Activated B cell treated with CpG ODN at 0.5 μM for 24 hours (primary cell): ENCODE measurements at regions not wholly inside any gene's neighbourhood (a gene's known extent, or its start where the extent isn't known, plus 50 kb on each side); places are given as distances from the start of the nearest gene placed in this dataset.

ENCODE experiments used
- ATAC-seq: fragments of 200-7000 bp; cut with Tn5 transposase; one replicate; pipeline ENCODE4 v1.10.0; 2021; ENCODE audit warnings: low read depth, mild to moderate bottlenecking, moderate library complexity
- CTCF ChIA-PET: fragments of 350-600 bp; sonication (Branson Sonifier 250); formaldehyde crosslinking; loops from one replicate; lab custom pipeline; 2021; ENCODE audit warnings: antibody characterized with exemption; lab: Charles Lee
- POLR2A ChIA-PET: fragments of 350-600 bp; sonication (Branson Sonifier 250); formaldehyde crosslinking; loops from one replicate; lab custom pipeline; 2021; ENCODE audit warnings: antibody characterized with exemption; lab: Charles Lee
- DNase-seq: peaks from one replicate; pipeline ENCODE4 v3.0.0; 2022
- H3K27ac Mint-ChIP-seq: one replicate; pipeline ENCODE4 v1.8.0; 2020; ENCODE audit warnings: mixed read lengths
- H3K27me3 Mint-ChIP-seq: one replicate; pipeline ENCODE4 v1.8.0; 2021; ENCODE audit warnings: mixed read lengths
- H3K36me3 Mint-ChIP-seq: one replicate; pipeline ENCODE4 v1.8.0; 2021; ENCODE audit warnings: low read depth, mixed read lengths
- H3K4me1 Mint-ChIP-seq: one replicate; pipeline ENCODE4 v1.8.0; 2021; ENCODE audit warnings: mixed read lengths
- H3K4me3 Mint-ChIP-seq: one replicate; pipeline ENCODE4 v1.8.0; 2020; ENCODE audit warnings: mild to moderate bottlenecking, mixed read lengths
- H3K9me3 Mint-ChIP-seq: one replicate; pipeline ENCODE4 v1.8.0; 2020; ENCODE audit warnings: mixed read lengths
- CTCF ChIP-seq: fragments of 200-600 bp; IDR thresholded peaks from one replicate; pipeline ENCODE4 v1.8.0; 2022; ENCODE audit warnings: antibody characterized with exemption, mild to moderate bottlenecking
- intact Hi-C: fragments of 100-400 bp; cut with micrococcal nuclease; formaldehyde crosslinking; loops from one replicate; pipeline ENCODE4 v1.15.1; 2024

- no peak for ATAC-seq
- no peaks in the 10 kb centered on the region for H3K36me3 Mint-ChIP-seq
- no peak overlapping the region for H3K4me3 Mint-ChIP-seq
- no peaks in the 10 kb centered on the region for H3K9me3 Mint-ChIP-seq
- POLR2A ChIA-PET = no interaction called here
- CTCF ChIA-PET = no interaction called here
- no peaks in the 10 kb centered on the region for H3K4me1 Mint-ChIP-seq
- no peak overlapping the region for H3K27ac Mint-ChIP-seq
- intact Hi-C loops = no loop called here
- no peak for TF ChIP-seq CTCF
- no peak for DNase-seq
- H3K27me3 Mint-ChIP-seq = peaks cover 3% of the 10 kb centered on the region
These were observed 54.2 kb upstream of the BCL9 start for GRCh38 chr1:147486876-147487656.

GRCh38 chr1:147491098-147491497 is 50.2 kb upstream of the BCL9 start:
- DNase-seq (no peak), ATAC-seq (no peak)
- TF ChIP-seq CTCF = no peak
- POLR2A ChIA-PET = no interaction called here
- Mint-ChIP-seq H3K4me1 (no peaks in the 10 kb centered on the region), H3K4me3 (no peak overlapping the region), H3K27me3 (peaks cover 5% of the 10 kb centered on the region), H3K27ac (no peak overlapping the region), H3K36me3 (no peaks in the 10 kb centered on the region), H3K9me3 (no peaks in the 10 kb centered on the region)
- CTCF ChIA-PET = no interaction called here
- intact Hi-C loops = no loop called here
